GM12872 (cell line): ENCODE measurements at regions not wholly inside any gene's neighbourhood (a gene's known extent, or its start where the extent isn't known, plus 50 kb on each side); places are given as distances from the start of the nearest gene placed in this dataset.

Experiments used
- CTCF ChIP-seq: IDR thresholded peaks from 3 replicates; pipeline ENCODE4 v1.5.1; 2011; ENCODE audit warnings: low read depth, mild to moderate bottlenecking, low read length, moderate library complexity; ENCODE audit not compliant: insufficient read depth

- no peak for TF ChIP-seq CTCF
These were observed 156.1 kb upstream of the ADAMTSL1 start for GRCh38 chr9:18317896-18318295.

- no peak for TF ChIP-seq CTCF
These were observed 154.0 kb upstream of the ADAMTSL1 start for GRCh38 chr9:18319918-18320445.

- TF ChIP-seq CTCF: no peak
These were observed 148.8 kb upstream of the ADAMTSL1 start for GRCh38 chr9:18324928-18325745.

GRCh38 chr9:18327121-18327520, 146.8 kb upstream of the ADAMTSL1 start:
- TF ChIP-seq CTCF: no peak

- no peak for TF ChIP-seq CTCF
These were observed 143.3 kb upstream of the ADAMTSL1 start for GRCh38 chr9:18330401-18331309.

- TF ChIP-seq CTCF: no peak
These were observed 142.7 kb upstream of the ADAMTSL1 start for GRCh38 chr9:18331310-18331684.

GRCh38 chr9:18331808-18332209, 142.1 kb upstream of the ADAMTSL1 start:
- no peak for TF ChIP-seq CTCF
